Mesendoderm (in vitro differentiated cells): ENCODE measurements at regions not wholly inside any gene's neighbourhood (a gene's known extent, or its start where the extent isn't known, plus 50 kb on each side); places are given as distances from the start of the nearest gene placed in this dataset.

Experiments used
- DNase-seq: peaks from one replicate; pipeline ENCODE4 v3.0.0; 2013
- H2AK5ac ChIP-seq: 2 replicates; pipeline ENCODE4 v1.6.1; 2013; ENCODE audit warnings: low read length, inconsistent platforms
- H2BK120ac ChIP-seq: 2 replicates; pipeline ENCODE4 v1.6.1; 2013; ENCODE audit warnings: low read depth, mild to moderate bottlenecking, low read length, moderate library complexity, mixed read lengths
- H2BK15ac ChIP-seq: replicated peaks from 2 replicates; pipeline ENCODE4 v1.6.1; 2013; ENCODE audit warnings: low read depth, mild to moderate bottlenecking, moderate library complexity
- H2BK5ac ChIP-seq: 2 replicates; pipeline ENCODE4 v1.6.1; 2013; ENCODE audit warnings: low read length, inconsistent platforms
- H3K18ac ChIP-seq: 2 replicates; pipeline ENCODE4 v1.6.1; 2013; ENCODE audit warnings: mild to moderate bottlenecking, low read length, mixed read lengths
- H3K23ac ChIP-seq: one replicate; pipeline ENCODE4 v1.6.1; 2013; ENCODE audit warnings: low read length
- H3K27ac ChIP-seq: 2 replicates; pipeline ENCODE4 v1.5.1; 2013; ENCODE audit warnings: low read depth, mild to moderate bottlenecking, inconsistent platforms, low read length, moderate library complexity
- H3K27me3 ChIP-seq: 2 replicates; pipeline ENCODE4 v1.6.1; 2013; ENCODE audit warnings: low read length, control low read depth, mild to moderate bottlenecking, inconsistent platforms; ENCODE audit not compliant: insufficient read depth, poor library complexity
- H3K36me3 ChIP-seq: 2 replicates; pipeline ENCODE4 v1.6.1; 2013; ENCODE audit warnings: low read length, inconsistent platforms; ENCODE audit not compliant: control insufficient read depth, insufficient read depth
- H3K4ac ChIP-seq: one replicate; pipeline ENCODE4 v1.6.1; 2013; ENCODE audit warnings: low read depth, mild to moderate bottlenecking, low read length, moderate library complexity
- H3K4me1 ChIP-seq: 2 replicates; pipeline ENCODE4 v1.6.1; 2013; ENCODE audit warnings: low read depth, low read length, inconsistent platforms; ENCODE audit not compliant: control insufficient read depth
- H3K4me2 ChIP-seq: 2 replicates; pipeline ENCODE4 v1.6.1; 2013; ENCODE audit warnings: low read length
- H3K4me3 ChIP-seq: 2 replicates; pipeline ENCODE4 v1.5.1; 2013; ENCODE audit warnings: mild to moderate bottlenecking, low read length
- H3K56ac ChIP-seq: one replicate; pipeline ENCODE4 v1.6.1; 2013; ENCODE audit warnings: low read length
- H3K79me1 ChIP-seq: 2 replicates; pipeline ENCODE4 v1.6.1; 2013; ENCODE audit warnings: low read length, inconsistent platforms
- H3K79me2 ChIP-seq: 2 replicates; pipeline ENCODE4 v1.6.1; 2013; ENCODE audit warnings: mild to moderate bottlenecking, low read length; ENCODE audit not compliant: control insufficient read depth, insufficient read depth
- H3K9ac ChIP-seq: 2 replicates; pipeline ENCODE4 v1.6.1; 2013; ENCODE audit warnings: low read length, inconsistent platforms
- H4K5ac ChIP-seq: one replicate; pipeline ENCODE4 v1.6.1; 2013; ENCODE audit warnings: low read length
- H4K8ac ChIP-seq: one replicate; pipeline ENCODE4 v1.6.1; 2013; ENCODE audit warnings: low read depth, mild to moderate bottlenecking, control low read depth, low read length, moderate library complexity
- WGBS: extraction: QIAGEN DNeasy Blood & Tissue Kit; methylation state at CpG from one replicate; pipeline ENCODE4 v1.1.7; 2013; ENCODE audit warnings: low lambda C conversion rate, missing lambda C conversion rate; ENCODE audit not compliant: insufficient coverage; ENCODE audit errors: extremely low coverage; 5-methylcytosine and 5-hydroxymethylcytosine counted together

GRCh38 chrX:46330513-46330912 is 214.7 kb downstream of the ZNF674 start:
- Histone ChIP-seq H3K56ac (no peak overlapping the region), H3K4me2 (no peak overlapping the region), H3K23ac (no peak overlapping the region), H3K79me1 (no peaks in the 10 kb centered on the region), H2AK5ac (no peak overlapping the region), H2BK15ac (no peak overlapping the region), H3K4ac (no peak overlapping the region), H4K5ac (no peak overlapping the region), H3K4me1 (no peaks in the 10 kb centered on the region), H2BK120ac (no peak overlapping the region), H3K27me3 (no peaks in the 10 kb centered on the region), H4K8ac (no peak overlapping the region), H3K36me3 (no peaks in the 10 kb centered on the region), H3K79me2 (no peaks in the 10 kb centered on the region), H3K9ac (no peak overlapping the region), H3K18ac (no peak overlapping the region), H3K4me3 (no peak overlapping the region), H3K27ac (no peak overlapping the region), H2BK5ac (no peak overlapping the region)
- DNase-seq: no peak
- no CpG with 5 or more reads among the region's 2 CpGs for WGBS

GRCh38 chrX:46328133-46328532 is 217.1 kb downstream of the ZNF674 start:
- Histone ChIP-seq H3K9ac (no peak overlapping the region), H2BK15ac (no peak overlapping the region), H2AK5ac (no peak overlapping the region), H3K4me3 (no peak overlapping the region), H3K18ac (no peak overlapping the region), H4K5ac (no peak overlapping the region), H3K4me1 (no peaks in the 10 kb centered on the region), H3K23ac (no peak overlapping the region), H2BK120ac (peak overlapping the region; percentile 73), H4K8ac (no peak overlapping the region), H2BK5ac (peak overlapping the region; percentile 50), H3K79me1 (no peaks in the 10 kb centered on the region), H3K4me2 (no peak overlapping the region), H3K4ac (peak overlapping the region; percentile 81), H3K36me3 (no peaks in the 10 kb centered on the region), H3K27me3 (no peaks in the 10 kb centered on the region), H3K56ac (peak overlapping the region; percentile 34), H3K27ac (peak overlapping the region; percentile 87), H3K79me2 (no peaks in the 10 kb centered on the region)
- WGBS: no CpG with 5 or more reads among the region's 1 CpG
- no peak for DNase-seq

DNA sequence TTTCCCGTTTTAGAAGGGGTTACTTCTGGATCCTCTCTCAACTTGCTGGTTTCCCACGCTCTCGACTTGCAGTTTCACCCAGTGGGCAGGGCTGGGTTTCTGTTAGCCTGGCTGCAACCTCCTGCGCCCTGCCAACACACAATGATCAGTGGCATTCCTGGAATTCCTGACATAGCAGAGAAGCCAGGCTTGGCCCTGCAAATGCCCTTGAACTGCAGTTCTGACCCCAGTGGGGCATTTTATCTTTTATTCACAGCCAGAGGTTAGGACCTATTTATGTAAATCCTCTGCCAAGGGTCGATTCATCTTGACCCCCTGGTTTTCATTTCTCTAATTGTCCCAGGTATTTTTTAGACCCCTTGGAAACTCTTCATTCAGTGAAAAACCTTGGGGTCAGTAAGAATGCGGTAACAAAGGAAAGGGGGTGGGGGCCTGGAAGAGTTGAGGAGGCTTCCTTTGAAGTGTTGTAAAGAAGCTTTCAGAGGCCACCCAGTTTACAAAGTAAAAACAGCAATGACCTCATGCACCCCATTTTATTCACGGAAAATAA is 217.6 kb downstream of the ZNF674 start:
- H3K23ac ChIP-seq: no peak overlapping the region
- DNase-seq: peak; percentile 96
- WGBS: no CpG with 5 or more reads among the region's 7 CpGs
- H2BK120ac ChIP-seq: peak overlapping the region; percentile 73
- peak overlapping the region; percentile 80 for H3K18ac ChIP-seq
- no peaks in the 10 kb centered on the region for H3K36me3 ChIP-seq
- no peaks in the 10 kb centered on the region for H3K79me2 ChIP-seq
- no peak overlapping the region for H2BK15ac ChIP-seq
- no peak overlapping the region for H4K8ac ChIP-seq
- H3K27me3 ChIP-seq: no peaks in the 10 kb centered on the region
- H2AK5ac ChIP-seq: no peak overlapping the region
- no peak overlapping the region for H3K9ac ChIP-seq
- peak overlapping the region; percentile 87 for H3K27ac ChIP-seq
- no peaks in the 10 kb centered on the region for H3K4me1 ChIP-seq
- no peak overlapping the region for H3K4ac ChIP-seq
- H3K56ac ChIP-seq: peak overlapping the region; percentile 59
- no peak overlapping the region for H3K4me3 ChIP-seq
- no peak overlapping the region for H4K5ac ChIP-seq
- no peaks in the 10 kb centered on the region for H3K79me1 ChIP-seq
- no peak overlapping the region for H3K4me2 ChIP-seq
- peak overlapping the region; percentile 93 for H2BK5ac ChIP-seq

- peak; percentile 75 for DNase-seq
- no peak overlapping the region for H3K18ac ChIP-seq
- no peak overlapping the region for H2BK15ac ChIP-seq
- no peak overlapping the region for H3K4me3 ChIP-seq
- no peak overlapping the region for H3K4ac ChIP-seq
- no peak overlapping the region for H4K8ac ChIP-seq
- H2BK5ac ChIP-seq: peak overlapping the region; percentile 70
- H3K56ac ChIP-seq: peak overlapping the region; percentile 76
- no peak overlapping the region for H2AK5ac ChIP-seq
- no peak overlapping the region for H2BK120ac ChIP-seq
- no peaks in the 10 kb centered on the region for H3K4me1 ChIP-seq
- no peak overlapping the region for H3K4me2 ChIP-seq
- H3K9ac ChIP-seq: peak overlapping the region; percentile 8
- no peaks in the 10 kb centered on the region for H3K36me3 ChIP-seq
- no peaks in the 10 kb centered on the region for H3K79me2 ChIP-seq
- H3K79me1 ChIP-seq: no peaks in the 10 kb centered on the region
- H4K5ac ChIP-seq: no peak overlapping the region
- no peaks in the 10 kb centered on the region for H3K27me3 ChIP-seq
- no peak overlapping the region for H3K23ac ChIP-seq
- H3K27ac ChIP-seq: peak overlapping the region; percentile 84
- WGBS: no CpG with 5 or more reads among the region's 3 CpGs
These were observed 219.1 kb downstream of the ZNF674 start for GRCh38 chrX:46326161-46326560.

DNA sequence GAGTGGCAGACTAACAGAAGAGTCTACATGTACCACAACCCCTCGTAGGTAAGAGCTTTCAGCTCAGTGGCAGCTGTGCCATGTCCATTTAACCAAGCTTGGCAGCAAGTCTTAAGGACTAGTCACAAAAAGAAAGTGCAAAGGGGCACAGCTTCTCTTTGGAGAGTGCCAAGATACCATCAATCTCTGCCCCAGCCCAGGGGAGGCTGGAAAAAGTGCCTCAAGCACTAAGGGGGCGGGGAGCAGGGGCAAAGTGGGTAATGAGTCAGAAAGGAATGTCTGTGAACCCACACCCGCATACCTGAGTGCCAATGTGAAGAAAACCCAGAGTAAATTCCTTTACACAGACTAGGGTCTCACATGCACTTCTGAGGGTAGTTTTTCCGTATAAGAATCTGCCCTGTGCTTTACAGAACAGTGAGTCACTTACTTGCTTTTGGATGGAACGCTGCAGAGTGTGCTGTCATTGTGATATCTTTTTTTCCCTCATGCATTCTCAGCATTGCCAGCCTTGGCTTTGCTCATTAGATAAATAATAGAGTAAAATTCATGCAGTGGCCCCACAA is 219.8 kb downstream of the ZNF674 start:
- Histone ChIP-seq H3K36me3 (no peaks in the 10 kb centered on the region), H4K8ac (no peak overlapping the region), H3K4me1 (no peaks in the 10 kb centered on the region), H2BK5ac (peak overlapping the region; percentile 2), H3K27me3 (no peaks in the 10 kb centered on the region), H2BK15ac (peak overlapping the region; percentile 57), H2BK120ac (peak overlapping the region; percentile 35), H4K5ac (no peak overlapping the region), H3K18ac (peak overlapping the region; percentile 40), H3K79me2 (no peaks in the 10 kb centered on the region), H3K79me1 (no peaks in the 10 kb centered on the region), H3K4ac (peak overlapping the region; percentile 36), H3K23ac (no peak overlapping the region), H3K56ac (peak overlapping the region; percentile 11), H3K4me3 (no peak overlapping the region), H2AK5ac (no peak overlapping the region), H3K27ac (peak overlapping the region; percentile 60), H3K9ac (no peak overlapping the region), H3K4me2 (no peak overlapping the region)
- peak; percentile 85 for DNase-seq
- WGBS: no CpG with 5 or more reads among the region's 5 CpGs

GRCh38 chrX:46324166-46324565 is 221.1 kb downstream of the ZNF674 start:
- Histone ChIP-seq H3K79me2 (no peaks in the 10 kb centered on the region), H2BK15ac (peak overlapping the region; percentile 57), H3K4me3 (no peak overlapping the region), H3K23ac (no peak overlapping the region), H3K4me1 (no peaks in the 10 kb centered on the region), H3K9ac (no peak overlapping the region), H4K5ac (no peak overlapping the region), H2AK5ac (no peak overlapping the region), H3K27me3 (no peaks in the 10 kb centered on the region), H3K56ac (no peak overlapping the region), H2BK120ac (no peak overlapping the region), H4K8ac (no peak overlapping the region), H3K4ac (no peak overlapping the region), H3K18ac (peak overlapping the region; percentile 14), H2BK5ac (no peak overlapping the region), H3K79me1 (no peaks in the 10 kb centered on the region), H3K4me2 (no peak overlapping the region), H3K27ac (no peak overlapping the region), H3K36me3 (no peaks in the 10 kb centered on the region)
- no peak for DNase-seq
- WGBS: no CpG with 5 or more reads among the region's 3 CpGs
